HL-60 (cell line): ENCODE measurements at regions not wholly inside any gene's neighbourhood (a gene's known extent, or its start where the extent isn't known, plus 50 kb on each side); places are given as distances from the start of the nearest gene placed in this dataset.

Experiments used
- DNase-seq, 2 experiments: peaks; one replicate each; pipeline ENCODE4 v3.0.0-alpha.2; 2010 to 2020; ENCODE audit warnings: low read depth in 1 of 2, low spot score in 1 of 2
- H3K27ac ChIP-seq: fragments of 250-450 bp; sonication (Bioruptor Pico); replicated peaks from 2 replicates; pipeline ENCODE4 v1.5.1; 2020; ENCODE audit warnings: mild to moderate bottlenecking, moderate library complexity
- H3K27me3 ChIP-seq: fragments of 250-450 bp; sonication (Bioruptor Pico); 2 replicates; pipeline ENCODE4 v1.5.1; 2021; ENCODE audit warnings: mild to moderate bottlenecking, moderate library complexity; ENCODE audit not compliant: insufficient read depth, poor library complexity, severe bottlenecking
- H3K4me3 ChIP-seq: replicated peaks from 2 replicates; pipeline ENCODE4 v1.5.1; 2011; ENCODE audit warnings: mild to moderate bottlenecking, control low read depth, low read length; ENCODE audit not compliant: insufficient read depth
- GABPA ChIP-seq: IDR thresholded peaks from 2 replicates; pipeline ENCODE4 v1.6.1; 2012; ENCODE audit warnings: low read depth
- POLR2AphosphoS5 ChIP-seq: IDR thresholded peaks from 2 replicates; pipeline ENCODE4 v1.6.1; 2012; ENCODE audit warnings: low read depth
- SPI1 ChIP-seq: IDR thresholded peaks from 2 replicates; pipeline ENCODE4 v1.6.1; 2012; ENCODE audit warnings: low read depth, mild to moderate bottlenecking, borderline replicate concordance
- TF ChIP-seq, protein P1 (sequence below): IDR thresholded peaks from one replicate; pipeline ENCODE4 v1.5.1; 2011; ENCODE audit warnings: low read length, control low read depth, inconsistent platforms; ENCODE audit not compliant: insufficient read depth
- TF ChIP-seq, protein P2 (sequence below): IDR thresholded peaks from 2 replicates; pipeline ENCODE4 v1.6.1; 2012; ENCODE audit warnings: low read depth; ENCODE audit not compliant: insufficient replicate concordance

DNA sequence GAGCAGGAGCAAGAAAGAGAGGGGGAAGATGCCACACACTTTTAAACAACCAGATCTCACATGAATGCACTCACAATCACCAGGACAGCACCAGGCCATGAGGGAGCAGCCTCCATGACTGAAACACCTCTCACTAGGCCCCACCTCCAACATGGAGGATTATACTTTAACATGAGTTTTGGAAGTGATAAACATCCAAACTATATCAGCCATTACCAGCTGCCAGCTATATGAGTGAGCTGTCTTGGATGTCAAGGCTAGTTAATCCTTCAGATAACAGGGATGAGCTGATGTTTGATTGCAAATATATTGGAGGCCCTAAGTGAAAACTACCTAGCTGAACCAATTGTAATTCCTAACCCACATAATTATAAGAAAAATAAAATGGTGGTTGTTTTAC, 108.4 kb upstream of the DCBLD2 start:
- H3K27me3 ChIP-seq: peaks cover 3% of the 10 kb centered on the region
- TF ChIP-seq, protein P1, sequence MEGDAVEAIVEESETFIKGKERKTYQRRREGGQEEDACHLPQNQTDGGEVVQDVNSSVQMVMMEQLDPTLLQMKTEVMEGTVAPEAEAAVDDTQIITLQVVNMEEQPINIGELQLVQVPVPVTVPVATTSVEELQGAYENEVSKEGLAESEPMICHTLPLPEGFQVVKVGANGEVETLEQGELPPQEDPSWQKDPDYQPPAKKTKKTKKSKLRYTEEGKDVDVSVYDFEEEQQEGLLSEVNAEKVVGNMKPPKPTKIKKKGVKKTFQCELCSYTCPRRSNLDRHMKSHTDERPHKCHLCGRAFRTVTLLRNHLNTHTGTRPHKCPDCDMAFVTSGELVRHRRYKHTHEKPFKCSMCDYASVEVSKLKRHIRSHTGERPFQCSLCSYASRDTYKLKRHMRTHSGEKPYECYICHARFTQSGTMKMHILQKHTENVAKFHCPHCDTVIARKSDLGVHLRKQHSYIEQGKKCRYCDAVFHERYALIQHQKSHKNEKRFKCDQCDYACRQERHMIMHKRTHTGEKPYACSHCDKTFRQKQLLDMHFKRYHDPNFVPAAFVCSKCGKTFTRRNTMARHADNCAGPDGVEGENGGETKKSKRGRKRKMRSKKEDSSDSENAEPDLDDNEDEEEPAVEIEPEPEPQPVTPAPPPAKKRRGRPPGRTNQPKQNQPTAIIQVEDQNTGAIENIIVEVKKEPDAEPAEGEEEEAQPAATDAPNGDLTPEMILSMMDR: no peak
- TF ChIP-seq GABPA: no peak
- TF ChIP-seq SPI1: no peak
- TF ChIP-seq POLR2AphosphoS5: no peak
- TF ChIP-seq, protein P2, sequence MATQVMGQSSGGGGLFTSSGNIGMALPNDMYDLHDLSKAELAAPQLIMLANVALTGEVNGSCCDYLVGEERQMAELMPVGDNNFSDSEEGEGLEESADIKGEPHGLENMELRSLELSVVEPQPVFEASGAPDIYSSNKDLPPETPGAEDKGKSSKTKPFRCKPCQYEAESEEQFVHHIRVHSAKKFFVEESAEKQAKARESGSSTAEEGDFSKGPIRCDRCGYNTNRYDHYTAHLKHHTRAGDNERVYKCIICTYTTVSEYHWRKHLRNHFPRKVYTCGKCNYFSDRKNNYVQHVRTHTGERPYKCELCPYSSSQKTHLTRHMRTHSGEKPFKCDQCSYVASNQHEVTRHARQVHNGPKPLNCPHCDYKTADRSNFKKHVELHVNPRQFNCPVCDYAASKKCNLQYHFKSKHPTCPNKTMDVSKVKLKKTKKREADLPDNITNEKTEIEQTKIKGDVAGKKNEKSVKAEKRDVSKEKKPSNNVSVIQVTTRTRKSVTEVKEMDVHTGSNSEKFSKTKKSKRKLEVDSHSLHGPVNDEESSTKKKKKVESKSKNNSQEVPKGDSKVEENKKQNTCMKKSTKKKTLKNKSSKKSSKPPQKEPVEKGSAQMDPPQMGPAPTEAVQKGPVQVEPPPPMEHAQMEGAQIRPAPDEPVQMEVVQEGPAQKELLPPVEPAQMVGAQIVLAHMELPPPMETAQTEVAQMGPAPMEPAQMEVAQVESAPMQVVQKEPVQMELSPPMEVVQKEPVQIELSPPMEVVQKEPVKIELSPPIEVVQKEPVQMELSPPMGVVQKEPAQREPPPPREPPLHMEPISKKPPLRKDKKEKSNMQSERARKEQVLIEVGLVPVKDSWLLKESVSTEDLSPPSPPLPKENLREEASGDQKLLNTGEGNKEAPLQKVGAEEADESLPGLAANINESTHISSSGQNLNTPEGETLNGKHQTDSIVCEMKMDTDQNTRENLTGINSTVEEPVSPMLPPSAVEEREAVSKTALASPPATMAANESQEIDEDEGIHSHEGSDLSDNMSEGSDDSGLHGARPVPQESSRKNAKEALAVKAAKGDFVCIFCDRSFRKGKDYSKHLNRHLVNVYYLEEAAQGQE: no peak
- no peak overlapping the region for H3K4me3 ChIP-seq
- no peak for DNase-seq
- no peak overlapping the region for H3K27ac ChIP-seq

DNA sequence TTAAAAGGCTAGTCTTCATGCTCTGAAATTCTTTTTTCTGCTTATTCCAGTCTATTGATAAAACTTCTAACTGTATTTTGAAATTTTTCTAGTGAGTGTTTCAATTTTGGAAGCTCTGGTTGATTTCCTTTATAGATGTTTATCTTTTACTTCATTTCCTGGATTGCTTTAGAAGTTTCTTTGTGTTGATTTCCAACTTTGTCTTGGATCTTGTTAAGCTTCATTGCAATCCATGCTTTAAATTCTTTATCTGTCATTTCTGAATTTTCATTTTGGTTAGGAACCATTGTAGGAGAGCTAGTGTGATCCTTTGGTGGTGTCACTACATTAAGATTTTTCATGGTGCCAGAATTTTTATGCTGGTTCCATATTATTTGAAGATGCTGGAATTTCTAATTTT, 105.2 kb upstream of the DCBLD2 start:
- DNase-seq: no peak
- H3K27ac ChIP-seq: no peak overlapping the region
- H3K27me3 ChIP-seq: no peaks in the 10 kb centered on the region
- TF ChIP-seq GABPA (no peak), POLR2AphosphoS5 (no peak), SPI1 (no peak)
- TF ChIP-seq, protein P1: no peak
- TF ChIP-seq, protein P2: no peak
- no peak overlapping the region for H3K4me3 ChIP-seq

DNA sequence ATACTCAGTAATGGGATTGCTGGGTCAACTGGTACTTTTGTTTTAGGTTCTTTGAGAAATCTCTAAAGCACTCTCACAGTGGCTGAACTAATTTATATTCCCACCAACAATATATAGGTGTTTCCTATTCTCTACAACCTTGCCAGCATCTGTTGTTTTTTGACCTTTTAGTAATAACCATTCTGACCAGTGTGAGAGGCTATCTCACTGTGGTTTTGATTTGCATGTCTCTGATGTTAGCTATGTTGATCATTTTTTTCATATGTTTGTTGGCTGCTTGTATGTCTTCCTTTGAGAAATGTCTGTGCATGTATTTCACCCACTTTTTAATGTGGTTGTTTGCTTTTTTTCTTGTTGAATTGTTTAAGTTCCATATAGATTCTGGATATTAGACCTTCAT, 98.2 kb upstream of the DCBLD2 start:
- Histone ChIP-seq H3K27ac (no peak overlapping the region), H3K27me3 (no peaks in the 10 kb centered on the region), H3K4me3 (no peak overlapping the region)
- no peak for DNase-seq
- TF ChIP-seq, protein P1: no peak
- TF ChIP-seq GABPA (no peak), POLR2AphosphoS5 (no peak), SPI1 (no peak)
- TF ChIP-seq, protein P2: no peak
